SU-DHL-6 (cell line): ENCODE measurements at regions not wholly inside any gene's neighbourhood (a gene's known extent, or its start where the extent isn't known, plus 50 kb on each side); places are given as distances from the start of the nearest gene placed in this dataset.

Experiments
- CTCF ChIP-seq: fragments of 200-600 bp; sonication (generic); IDR thresholded peaks from one replicate; pipeline ENCODE4 v1.5.1; 2017; ENCODE audit warnings: antibody characterized with exemption, mild to moderate bottlenecking, low read length, moderate library complexity; ENCODE audit not compliant: insufficient read depth, poor library complexity, severe bottlenecking
- EZH2phosphoT487 ChIP-seq: fragments of 200-600 bp; sonication (generic), shearing (Covaris generic); conservative IDR thresholded peaks from 2 replicates; pipeline ENCODE4 v1.6.1; 2018; ENCODE audit warnings: mild to moderate bottlenecking, antibody characterized with exemption, low read length, moderate library complexity, mixed read lengths

GRCh38 chr15:66963084-66963483 is 102.3 kb upstream of the SMAD3 start:
- TF ChIP-seq CTCF: no peak
- no peak for TF ChIP-seq EZH2phosphoT487
